RWPE1 (cell line): ENCODE measurements at regions not wholly inside any gene's neighbourhood (a gene's known extent, or its start where the extent isn't known, plus 50 kb on each side); places are given as distances from the start of the nearest gene placed in this dataset.

ENCODE experiments used
- CTCF ChIA-PET: fragments of 350-600 bp; sonication (Branson Sonifier 250); formaldehyde crosslinking; extraction: SDS; loops from one replicate; lab custom pipeline; 2021; lab: Yijun Ruan, JAX
- POLR2A ChIA-PET: fragments of 400-600 bp; formaldehyde crosslinking; extraction: SDS; loops from one replicate; lab custom pipeline; 2020; ENCODE audit warnings: antibody characterized with exemption; ENCODE audit not compliant: low non-redundant PET; lab: Yijun Ruan, JAX
- DNase-seq: peaks from one replicate; pipeline ENCODE4 v3.0.0; 2012; ENCODE audit warnings: low spot score
- H3K27ac ChIP-seq: fragments of 450-650 bp; 2 replicates; pipeline ENCODE4 v1.5.1; 2017
- CTCF ChIP-seq: fragments of 450-650 bp; conservative IDR thresholded peaks from 2 replicates; pipeline ENCODE4 v1.5.1; 2017; ENCODE audit warnings: low read depth, mild to moderate bottlenecking

- CTCF ChIA-PET, result no interaction called here
- DNase-seq, result no peak
- no peak overlapping the region for H3K27ac ChIP-seq
- no peak for TF ChIP-seq CTCF
- POLR2A ChIA-PET, result no interaction called here
These were observed 1565.5 kb upstream of the AGA start for GRCh38 chr4:179007755-179008154.

- CTCF ChIA-PET, result interaction anchor here (0.5 kb wide), 1 partner anchor 116 kb away, joined by 3 read pairs; no protein-coding TSS in a partner anchor
These were observed 1575.3 kb upstream of the AGA start for GRCh38 chr4:179017581-179017980.

GRCh38 chr4:179027569-179027968, 1585.3 kb upstream of the AGA start:
- no peak overlapping the region for H3K27ac ChIP-seq
- no peak for TF ChIP-seq CTCF
- CTCF ChIA-PET, result no interaction called here
- POLR2A ChIA-PET, result no interaction called here
- DNase-seq, result no peak

More at GRCh38 chr4:179017581-179017980, 1575.3 kb upstream of the AGA start:
- TF ChIP-seq CTCF, result no peak
- DNase-seq, result no peak
- no peak overlapping the region for H3K27ac ChIP-seq
- POLR2A ChIA-PET, result no interaction called here

GRCh38 chr4:179028321-179028720, 1586.1 kb upstream of the AGA start:
- no peak for DNase-seq
- ChIA-PET POLR2A (no interaction called here), CTCF (interaction anchor here (0.6 kb wide), 1 partner anchor 53 kb away, joined by 3 read pairs; no protein-coding TSS in a partner anchor)
- TF ChIP-seq CTCF, result no peak
- no peak overlapping the region for H3K27ac ChIP-seq

- no peak for TF ChIP-seq CTCF
- POLR2A ChIA-PET, result no interaction called here
- DNase-seq, result no peak
- no peak overlapping the region for H3K27ac ChIP-seq
- CTCF ChIA-PET, result no interaction called here
These were observed 1587.4 kb upstream of the AGA start for GRCh38 chr4:179029683-179030082.

- ChIA-PET POLR2A (no interaction called here), CTCF (no interaction called here)
- TF ChIP-seq CTCF, result no peak
- no peak for DNase-seq
- H3K27ac ChIP-seq, result no peak overlapping the region
These were observed 1598.0 kb upstream of the AGA start for GRCh38 chr4:179040259-179040658.
